Common myeloid progenitor, CD34-positive (primary cell): ENCODE measurements at regions not wholly inside any gene's neighbourhood (a gene's known extent, or its start where the extent isn't known, plus 50 kb on each side); places are given as distances from the start of the nearest gene placed in this dataset.

Experiments
- CTCF ChIA-PET: fragments of 350-600 bp; sonication (Branson Sonifier 250); formaldehyde crosslinking; loops from one replicate; lab custom pipeline; 2021; ENCODE audit warnings: antibody characterized with exemption; lab: Charles Lee
- POLR2A ChIA-PET: fragments of 350-600 bp; sonication (Branson Sonifier 250); formaldehyde crosslinking; loops from one replicate; lab custom pipeline; 2021; ENCODE audit warnings: antibody characterized with exemption; lab: Charles Lee
- DNase-seq, 3 donors: peaks; one replicate each; pipeline versions ENCODE4 v3.0.0 to v3.0.0-alpha.2; 2013
- H3K27ac ChIP-seq, 2 experiments: 1 replicate in 1 of 2; 2 replicates in 1 of 2; pipeline ENCODE4 v1.7.0; 2013; ENCODE audit warnings: inconsistent platforms in 2 of 2, low read length in 2 of 2, mild to moderate bottlenecking in 2 of 2, low read depth in 1 of 2, moderate library complexity in 1 of 2; ENCODE audit not compliant: severe bottlenecking in 2 of 2, insufficient read depth in 1 of 2, poor library complexity in 1 of 2
- H3K27me3 ChIP-seq, 5 experiments: replicated peaks in 2 of 5; 1 replicate in 3 of 5; 2 replicates in 2 of 5; pipeline versions ENCODE4 v1.6.1 to v1.7.0; 2013; ENCODE audit warnings: low read length in 4 of 5, mild to moderate bottlenecking in 2 of 5, moderate library complexity in 2 of 5, inconsistent platforms in 1 of 5; ENCODE audit not compliant: insufficient read depth in 5 of 5, control insufficient read depth in 4 of 5
- H3K36me3 ChIP-seq, 4 experiments: 1 replicate in 2 of 4; 2 replicates in 2 of 4; pipeline versions ENCODE4 v1.6.1 to v1.7.0; 2013; ENCODE audit warnings: low read length in 3 of 4, control low read depth in 1 of 4, mild to moderate bottlenecking in 1 of 4; ENCODE audit not compliant: control insufficient read depth in 4 of 4, insufficient read depth in 4 of 4
- H3K4me1 ChIP-seq, 4 experiments: 1 replicate in 3 of 4; 2 replicates in 1 of 4; pipeline versions ENCODE4 v1.6.1 to v1.7.1; 2013; ENCODE audit warnings: low read length in 3 of 4, mild to moderate bottlenecking in 3 of 4, control low read depth in 1 of 4, inconsistent platforms in 1 of 4, moderate library complexity in 1 of 4; ENCODE audit not compliant: control insufficient read depth in 4 of 4, insufficient read depth in 4 of 4; ENCODE audit errors: control extremely low read depth in 1 of 4
- H3K4me3 ChIP-seq, 7 experiments: 1 replicate in 4 of 7; 2 replicates in 3 of 7; pipeline versions ENCODE4 v1.5.1 to v1.7.0; 2013; ENCODE audit warnings: mild to moderate bottlenecking in 7 of 7, low read length in 6 of 7, moderate library complexity in 6 of 7, inconsistent platforms in 2 of 7, low read depth in 2 of 7, control low read depth in 1 of 7; ENCODE audit not compliant: insufficient read depth in 4 of 7, control insufficient read depth in 1 of 7; ENCODE audit errors: extremely low read depth in 1 of 7
- H3K9me3 ChIP-seq, 5 experiments: 1 replicate in 4 of 5; 2 replicates in 1 of 5; pipeline versions ENCODE4 v1.6.1 to v1.7.1; 2013; ENCODE audit warnings: low read length in 4 of 5, mild to moderate bottlenecking in 2 of 5, inconsistent platforms in 1 of 5, low read depth in 1 of 5, moderate library complexity in 1 of 5; ENCODE audit not compliant: control insufficient read depth in 4 of 5, insufficient read depth in 2 of 5; ENCODE audit errors: control extremely low read depth in 1 of 5
- WGBS: methylation state at CpG from one replicate; pipeline ENCODE4 v1.1.5; 2013; ENCODE audit not compliant: insufficient coverage; 5-methylcytosine and 5-hydroxymethylcytosine counted together

DNA sequence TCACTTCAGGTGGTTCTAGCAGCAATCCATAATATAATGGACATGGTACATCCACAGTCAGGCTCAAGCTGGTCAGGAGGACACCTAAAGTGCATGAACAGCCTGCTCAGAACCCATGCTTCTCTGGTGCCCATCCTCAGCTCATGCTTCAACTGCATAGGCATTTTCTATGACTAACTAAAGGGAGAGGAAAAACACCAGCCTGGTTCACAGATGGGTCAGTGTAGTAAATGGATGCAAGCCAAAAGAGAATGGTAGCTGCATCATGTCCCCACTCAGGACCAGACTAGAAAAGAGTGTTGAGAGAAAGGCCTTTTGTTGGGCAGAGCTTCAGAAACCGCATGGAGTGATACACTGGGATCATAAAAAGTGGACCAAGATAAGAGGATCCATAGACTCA lies 556.6 kb downstream of the TLE1 start:
- WGBS: no CpG with 5 or more reads among the region's 1 CpG
- CTCF ChIA-PET: interaction anchor here (1.6 kb wide), 1 partner anchor 16 kb away, joined by 4 read pairs; no protein-coding TSS in a partner anchor
- H3K27me3 ChIP-seq: peaks cover 0 to 2% (median 0%) of the 10 kb centered on the region in 5 experiments
- no peak overlapping the region for H3K27ac ChIP-seq
- peaks cover 4 to 20% (median 11%) of the 10 kb centered on the region in 4 experiments for H3K4me1 ChIP-seq
- no peaks in the 10 kb centered on the region for H3K9me3 ChIP-seq
- no peaks in the 10 kb centered on the region for H3K36me3 ChIP-seq
- peak overlapping the region in 1 of 7 experiments; percentile 25 for H3K4me3 ChIP-seq
- no peak for DNase-seq
- POLR2A ChIA-PET: no interaction called here

- ChIA-PET CTCF (interaction anchor here (1.6 kb wide), 1 partner anchor 15 kb away, joined by 4 read pairs; no protein-coding TSS in a partner anchor), POLR2A (no interaction called here)
- Histone ChIP-seq H3K4me3 (peak overlapping the region in 1 of 7 experiments; percentile 25), H3K4me1 (peaks cover 4 to 20% (median 11%) of the 10 kb centered on the region in 4 experiments), H3K36me3 (no peaks in the 10 kb centered on the region), H3K27me3 (peaks cover 0 to 2% (median 0%) of the 10 kb centered on the region in 5 experiments), H3K9me3 (no peaks in the 10 kb centered on the region), H3K27ac (no peak overlapping the region)
- DNase-seq: peak; percentile 57 to 85 (median 84)
- WGBS: 0% methylated on average over 2 of the region's 2 CpGs
Measured at GRCh38 chr9:81132318-81132717, 557.0 kb downstream of the TLE1 start.

DNA sequence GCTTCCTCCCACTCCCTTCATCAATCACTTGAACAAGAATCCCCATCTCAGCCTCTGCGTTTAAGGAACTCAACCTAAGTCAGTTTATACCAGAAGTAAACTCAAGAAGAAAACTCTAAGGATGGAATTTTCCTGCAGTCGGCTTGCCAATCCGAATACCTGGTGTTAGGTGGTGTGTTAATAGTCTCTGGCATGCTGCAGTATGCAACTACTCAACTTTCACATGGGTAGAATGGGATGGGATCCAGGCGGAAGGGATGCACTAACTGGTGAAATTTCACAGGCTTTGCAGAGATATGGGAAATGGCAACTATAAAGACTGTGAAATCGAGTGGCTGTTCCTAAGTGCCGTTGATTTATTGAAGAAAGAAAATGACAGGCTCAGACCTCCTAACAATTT lies 560.6 kb downstream of the TLE1 start:
- Histone ChIP-seq H3K4me3 (no peak overlapping the region), H3K36me3 (no peaks in the 10 kb centered on the region), H3K9me3 (no peaks in the 10 kb centered on the region), H3K27me3 (peaks cover 0 to 2% (median 0%) of the 10 kb centered on the region in 5 experiments), H3K4me1 (peaks cover 4 to 23% (median 13%) of the 10 kb centered on the region in 4 experiments), H3K27ac (no peak overlapping the region)
- ChIA-PET POLR2A (no interaction called here), CTCF (interaction anchor here (1.0 kb wide), 1 partner anchor 8 kb away, joined by 3 read pairs; no protein-coding TSS in a partner anchor)
- 83% methylated on average over 2 of the region's 6 CpGs for WGBS
- DNase-seq: no peak

DNA sequence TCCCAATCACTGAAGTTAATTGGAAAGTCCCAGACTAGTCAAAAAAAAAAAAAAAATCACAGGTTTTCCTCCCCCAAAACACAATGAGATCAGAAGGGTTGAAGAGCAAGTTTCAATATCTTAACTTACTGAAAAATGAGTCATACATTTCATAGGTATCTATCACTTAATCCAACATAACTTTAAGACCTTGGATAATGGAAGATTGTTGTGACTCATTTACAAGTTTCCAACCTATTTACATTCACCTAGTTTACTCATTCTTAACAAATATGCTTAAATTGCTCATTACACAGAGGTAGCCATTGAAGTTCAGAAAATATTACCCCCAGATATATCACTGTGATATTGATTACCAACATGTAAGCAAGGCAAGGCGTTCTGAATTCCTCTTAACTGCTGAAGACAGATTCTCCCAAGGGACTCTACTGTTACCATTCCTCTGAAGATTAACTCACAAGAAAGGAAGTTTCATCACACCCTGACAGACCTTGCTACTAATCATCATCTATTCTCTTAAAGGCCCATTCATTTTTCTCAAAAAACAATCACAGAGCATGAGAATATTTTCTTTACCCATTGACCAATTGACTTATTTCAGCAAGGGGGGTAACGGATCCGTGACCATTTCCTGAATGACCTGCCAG lies 563.8 kb downstream of the TLE1 start:
- Histone ChIP-seq H3K27me3 (peaks cover 0 to 2% (median 0%) of the 10 kb centered on the region in 5 experiments), H3K4me1 (peaks cover 0 to 7% (median 1%) of the 10 kb centered on the region in 4 experiments), H3K4me3 (no peak overlapping the region), H3K36me3 (no peaks in the 10 kb centered on the region), H3K27ac (no peak overlapping the region), H3K9me3 (peaks cover 0 to 5% (median 0%) of the 10 kb centered on the region in 5 experiments)
- no peak for DNase-seq
- CTCF ChIA-PET: no interaction called here
- 93% methylated on average over 3 of the region's 3 CpGs for WGBS
- POLR2A ChIA-PET: no interaction called here

GRCh38 chr9:81123526-81123925 lies 565.8 kb downstream of the TLE1 start:
- H3K4me3 ChIP-seq: no peak overlapping the region
- no CpG with 5 or more reads among the region's 3 CpGs for WGBS
- CTCF ChIA-PET: no interaction called here

GRCh38 chr9:81122749-81123148 lies 566.6 kb downstream of the TLE1 start:
- H3K4me1 ChIP-seq: peaks cover 0 to 12% (median 1%) of the 10 kb centered on the region in 4 experiments
- ChIA-PET POLR2A (no interaction called here), CTCF (no interaction called here)
- H3K9me3 ChIP-seq: peaks cover 0 to 5% (median 0%) of the 10 kb centered on the region in 5 experiments
- WGBS: 100% methylated on average over 1 of the region's 2 CpGs
- no peaks in the 10 kb centered on the region for H3K36me3 ChIP-seq
- DNase-seq: no peak
- H3K27me3 ChIP-seq: no peaks in the 10 kb centered on the region
- no peak overlapping the region for H3K4me3 ChIP-seq
- H3K27ac ChIP-seq: no peak overlapping the region

More at GRCh38 chr9:81123526-81123925, 565.8 kb downstream of the TLE1 start:
- Histone ChIP-seq H3K27ac (no peak overlapping the region), H3K36me3 (no peaks in the 10 kb centered on the region), H3K27me3 (no peaks in the 10 kb centered on the region), H3K9me3 (peaks cover 0 to 5% (median 0%) of the 10 kb centered on the region in 5 experiments), H3K4me1 (peaks cover 0 to 12% (median 1%) of the 10 kb centered on the region in 4 experiments)
- DNase-seq: no peak
- POLR2A ChIA-PET: no interaction called here

DNA sequence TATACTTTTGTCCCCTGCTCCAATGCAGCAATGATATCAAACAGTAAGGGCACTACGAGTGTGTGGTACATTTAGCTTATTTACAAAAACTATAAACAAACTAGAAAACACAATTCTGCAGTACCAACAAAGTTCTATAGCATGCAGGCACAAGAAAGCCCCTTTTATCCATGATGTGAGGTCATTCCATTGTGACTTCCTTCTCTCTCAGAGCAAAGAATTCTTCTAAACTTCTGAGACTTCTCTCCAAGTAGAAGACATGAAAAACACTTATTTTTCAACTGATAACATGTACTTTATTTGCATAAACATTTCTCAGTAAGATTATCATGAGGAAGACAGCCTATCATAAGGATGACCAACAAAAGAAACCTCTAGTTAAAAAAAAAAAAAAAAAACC lies 569.8 kb downstream of the TLE1 start:
- CTCF ChIA-PET: no interaction called here
- WGBS: no CpG with 5 or more reads among the region's 1 CpG
- no peaks in the 10 kb centered on the region for H3K27me3 ChIP-seq
- no peak overlapping the region for H3K4me3 ChIP-seq
- no peaks in the 10 kb centered on the region for H3K36me3 ChIP-seq
- H3K9me3 ChIP-seq: peaks cover 0 to 5% (median 0%) of the 10 kb centered on the region in 5 experiments
- POLR2A ChIA-PET: no interaction called here
- peaks cover 0 to 17% (median under 1%) of the 10 kb centered on the region in 4 experiments for H3K4me1 ChIP-seq
- peak in 1 of 3 donors; percentile 35 for DNase-seq
- H3K27ac ChIP-seq: no peak overlapping the region
